Endothelial cell of umbilical vein (primary cell): ENCODE measurements at regions not wholly inside any gene's neighbourhood (a gene's known extent, or its start where the extent isn't known, plus 50 kb on each side); places are given as distances from the start of the nearest gene placed in this dataset.

Experiments
- BruUV-seq: library from RNA; stranded (reverse); fragments of 400-500 nt; replicated peaks from 2 replicates; lab custom pipeline; 2021; lab: Mats Ljungman, UMichigan
- CTCF ChIA-PET: fragments of 300-600, 350-600 bp; sonication (Branson Sonifier 250); formaldehyde crosslinking; loops from one replicate; lab custom pipeline; 2021; ENCODE audit warnings: antibody characterized with exemption, inconsistent platforms; lab: Charles Lee
- POLR2A ChIA-PET: fragments of 300-600, 350-600 bp; sonication (Branson Sonifier 250); formaldehyde crosslinking; loops from one replicate; lab custom pipeline; 2021; ENCODE audit warnings: antibody characterized with exemption, inconsistent platforms; lab: Charles Lee
- DNase-seq: peaks from one replicate; pipeline ENCODE4 v3.0.0-alpha.2; 2011; ENCODE audit warnings: low read depth, low spot score
- FAIRE-seq: peaks from 2 replicates; lab custom pipeline; 2011; peaks lifted over from hg19 to GRCh38; lab: Jason Lieb, UNC
- H2AFZ ChIP-seq: 2 replicates; pipeline ENCODE4 v1.6.0; 2012; ENCODE audit warnings: low read depth, low read length, control low read depth, inconsistent platforms
- H3K27ac ChIP-seq: 2 replicates; pipeline ENCODE4 v1.5.1; 2011; ENCODE audit warnings: low read depth, mild to moderate bottlenecking, control low read depth, low read length, moderate library complexity; ENCODE audit not compliant: insufficient read depth
- H3K27me3 ChIP-seq, 2 experiments: 2 replicates each; pipeline versions ENCODE4 v1.6.0 to v1.6.1; 2011; ENCODE audit warnings: low read length in 2 of 2, mixed read lengths in 1 of 2; ENCODE audit not compliant: control insufficient read depth in 2 of 2, insufficient read depth in 2 of 2
- H3K36me3 ChIP-seq, 2 experiments: 2 replicates in 1 of 2; 3 replicates in 1 of 2; pipeline ENCODE4 v1.5.1; 2011; ENCODE audit warnings: low read length in 2 of 2, mild to moderate bottlenecking in 1 of 2, moderate library complexity in 1 of 2; ENCODE audit not compliant: control insufficient read depth in 2 of 2, insufficient read depth in 2 of 2; ENCODE audit errors: extremely low read depth in 1 of 2
- H3K4me1 ChIP-seq: 3 replicates; pipeline ENCODE4 v1.5.1; 2011; ENCODE audit warnings: mild to moderate bottlenecking, low read length; ENCODE audit not compliant: control insufficient read depth, insufficient read depth; ENCODE audit errors: extremely low read depth
- H3K4me2 ChIP-seq: 2 replicates; pipeline ENCODE4 v1.6.1; 2011; ENCODE audit warnings: low read length, control low read depth, mixed read lengths; ENCODE audit not compliant: insufficient read depth
- H3K4me3 ChIP-seq, 3 experiments: fragments of 200-600 bp in 1 of 3; sonication (generic), shearing (Covaris generic) in 1 of 3; replicated peaks in 1 of 3; 2 replicates each; pipeline ENCODE4 v1.5.1; 2011 to 2016; ENCODE audit warnings: control low read depth in 3 of 3, low read length in 3 of 3, mild to moderate bottlenecking in 2 of 3, inconsistent platforms in 1 of 3, low read depth in 1 of 3, moderate library complexity in 1 of 3; ENCODE audit not compliant: insufficient read depth in 1 of 3
- H3K79me2 ChIP-seq: 2 replicates; pipeline ENCODE4 v1.6.0; 2012; ENCODE audit warnings: low read length, inconsistent platforms; ENCODE audit not compliant: control insufficient read depth, insufficient read depth
- H3K9ac ChIP-seq: replicated peaks from 2 replicates; pipeline ENCODE3; 2011; ENCODE audit warnings: low read length, control low read depth; ENCODE audit not compliant: insufficient read depth; ENCODE audit errors: extremely low read depth
- H3K9me1 ChIP-seq: replicated peaks from 3 replicates; pipeline ENCODE4 v1.6.0; 2011; ENCODE audit warnings: mild to moderate bottlenecking, low read length; ENCODE audit not compliant: control insufficient read depth, insufficient read depth; ENCODE audit errors: extremely low read depth
- H3K9me3 ChIP-seq: replicated peaks from 2 replicates; pipeline ENCODE4 v1.5.1; 2012; ENCODE audit warnings: low read length, inconsistent platforms; ENCODE audit not compliant: control insufficient read depth, insufficient read depth
- H4K20me1 ChIP-seq: replicated peaks from 2 replicates; pipeline ENCODE3; 2011; ENCODE audit warnings: mild to moderate bottlenecking, low read length; ENCODE audit not compliant: control insufficient read depth, insufficient read depth; ENCODE audit errors: extremely low read depth
- EZH2 ChIP-seq: IDR thresholded peaks from 2 replicates; pipeline ENCODE4 v1.6.1; 2012; ENCODE audit warnings: borderline replicate concordance, low read depth, mild to moderate bottlenecking, moderate library complexity, low read length, inconsistent platforms; ENCODE audit not compliant: severe bottlenecking
- FOS ChIP-seq: IDR thresholded peaks from 2 replicates; pipeline ENCODE4 v1.6.1; 2011; ENCODE audit warnings: mild to moderate bottlenecking, low read length, moderate library complexity, borderline replicate concordance; ENCODE audit not compliant: insufficient read depth
- GATA2 ChIP-seq: IDR thresholded peaks from 2 replicates; pipeline ENCODE4 v1.7.0; 2011; ENCODE audit warnings: low read depth, mild to moderate bottlenecking, moderate library complexity, mixed read lengths, low read length; ENCODE audit not compliant: insufficient read length, insufficient read depth
- JUN ChIP-seq: IDR thresholded peaks from 2 replicates; pipeline ENCODE4 v1.6.1; 2011; ENCODE audit warnings: borderline replicate concordance, low read depth; ENCODE audit not compliant: insufficient read length, insufficient read depth
- MYC ChIP-seq: IDR thresholded peaks from one replicate; pipeline ENCODE4 v1.6.1; 2011; ENCODE audit warnings: mild to moderate bottlenecking, low read depth, low read length
- POLR2A ChIP-seq: IDR thresholded peaks from 2 replicates; pipeline ENCODE4 v1.6.1; 2012; ENCODE audit warnings: low read depth, mild to moderate bottlenecking, control low read depth, low read length
- POLR2AphosphoS5 ChIP-seq: IDR thresholded peaks from 2 replicates; pipeline ENCODE4 v1.6.1; 2012; ENCODE audit warnings: low read depth, mild to moderate bottlenecking, control low read depth, low read length, moderate library complexity; ENCODE audit not compliant: insufficient read depth
- dilution Hi-C: fragments of 300-500 bp; cut with MboI; formaldehyde crosslinking; loops from one replicate; pipeline ENCODE4 v1.15.0; 2019; ENCODE audit warnings: low sequenced_read_pairs; ENCODE audit not compliant: extremely low pct_ligation_motif_present
- intact Hi-C: fragments of 100-400 bp; cut with micrococcal nuclease; formaldehyde crosslinking; loops from one replicate; pipeline ENCODE4 v1.10.0; 2022
- TF ChIP-seq, protein P1 (sequence below), 2 donors: IDR thresholded peaks; 1 replicate in 1 of 2; 2 replicates in 1 of 2; pipeline ENCODE4 v1.5.1; 2011; ENCODE audit warnings: low read length in 2 of 2, mild to moderate bottlenecking in 2 of 2, moderate library complexity in 2 of 2, control low read depth in 1 of 2, inconsistent platforms in 1 of 2, low read depth in 1 of 2; ENCODE audit not compliant: insufficient read depth in 1 of 2; ENCODE audit errors: extremely low read depth in 1 of 2
- TF ChIP-seq, protein P2 (sequence below): IDR thresholded peaks from 2 replicates; pipeline ENCODE4 v1.6.1; 2011; ENCODE audit not compliant: insufficient read depth, insufficient read length

GRCh38 chr2:7986431-7986830 lies 695.4 kb upstream of the ID2 start:
- dilution Hi-C loops: no loop called here

More at GRCh38 chr2:7986431-7986830, 695.4 kb upstream of the ID2 start:
- no peak for DNase-seq
- no peak for FAIRE-seq
- peaks cover 2% of the 10 kb centered on the region for H3K9me3 ChIP-seq
- no TSS peak for BruUV-seq
- H3K9me1 ChIP-seq: no peaks in the 10 kb centered on the region
- CTCF ChIA-PET: no interaction called here
- H3K4me1 ChIP-seq: no peaks in the 10 kb centered on the region
- H3K9ac ChIP-seq: no peak overlapping the region
- intact Hi-C loops: no loop called here
- no peak overlapping the region for H2AFZ ChIP-seq
- no peaks in the 10 kb centered on the region for H3K27me3 ChIP-seq
- POLR2A ChIA-PET: no interaction called here
- H4K20me1 ChIP-seq: no peaks in the 10 kb centered on the region
- no peak overlapping the region for H3K4me3 ChIP-seq
- TF ChIP-seq JUN: no peak
- TF ChIP-seq POLR2AphosphoS5: no peak
- TF ChIP-seq POLR2A: no peak
- TF ChIP-seq, protein P1, sequence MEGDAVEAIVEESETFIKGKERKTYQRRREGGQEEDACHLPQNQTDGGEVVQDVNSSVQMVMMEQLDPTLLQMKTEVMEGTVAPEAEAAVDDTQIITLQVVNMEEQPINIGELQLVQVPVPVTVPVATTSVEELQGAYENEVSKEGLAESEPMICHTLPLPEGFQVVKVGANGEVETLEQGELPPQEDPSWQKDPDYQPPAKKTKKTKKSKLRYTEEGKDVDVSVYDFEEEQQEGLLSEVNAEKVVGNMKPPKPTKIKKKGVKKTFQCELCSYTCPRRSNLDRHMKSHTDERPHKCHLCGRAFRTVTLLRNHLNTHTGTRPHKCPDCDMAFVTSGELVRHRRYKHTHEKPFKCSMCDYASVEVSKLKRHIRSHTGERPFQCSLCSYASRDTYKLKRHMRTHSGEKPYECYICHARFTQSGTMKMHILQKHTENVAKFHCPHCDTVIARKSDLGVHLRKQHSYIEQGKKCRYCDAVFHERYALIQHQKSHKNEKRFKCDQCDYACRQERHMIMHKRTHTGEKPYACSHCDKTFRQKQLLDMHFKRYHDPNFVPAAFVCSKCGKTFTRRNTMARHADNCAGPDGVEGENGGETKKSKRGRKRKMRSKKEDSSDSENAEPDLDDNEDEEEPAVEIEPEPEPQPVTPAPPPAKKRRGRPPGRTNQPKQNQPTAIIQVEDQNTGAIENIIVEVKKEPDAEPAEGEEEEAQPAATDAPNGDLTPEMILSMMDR (IDR thresholded peaks at IDR 0.05; ENCODE audit: extremely low read depth in 1 of 2, insufficient read depth in 1 of 2, low read depth in 1 of 2, low read length in 2 of 2): no peak
- no peak for TF ChIP-seq FOS
- no peak for TF ChIP-seq EZH2
- TF ChIP-seq MYC: no peak
- TF ChIP-seq, protein P2, sequence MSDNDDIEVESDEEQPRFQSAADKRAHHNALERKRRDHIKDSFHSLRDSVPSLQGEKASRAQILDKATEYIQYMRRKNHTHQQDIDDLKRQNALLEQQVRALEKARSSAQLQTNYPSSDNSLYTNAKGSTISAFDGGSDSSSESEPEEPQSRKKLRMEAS: no peak
- TF ChIP-seq GATA2: no peak
- no peak overlapping the region for H3K27ac ChIP-seq
- no peaks in the 10 kb centered on the region for H3K36me3 ChIP-seq
- H3K79me2 ChIP-seq: no peaks in the 10 kb centered on the region
- no peak overlapping the region for H3K4me2 ChIP-seq
